SJSA1 (cell line): ENCODE measurements at regions not wholly inside any gene's neighbourhood (a gene's known extent, or its start where the extent isn't known, plus 50 kb on each side); places are given as distances from the start of the nearest gene placed in this dataset.

Experiments
- DNase-seq, 2 experiments: peaks; one replicate each; pipeline ENCODE4 v3.0.0-alpha.2; 2015 to 2020; ENCODE audit warnings: low spot score in 2 of 2, low read depth in 1 of 2
- H3K27ac ChIP-seq: fragments of 250-450 bp; sonication (Bioruptor Pico); 2 replicates; pipeline ENCODE4 v1.5.1; 2020; ENCODE audit warnings: mild to moderate bottlenecking, moderate library complexity
- H3K27me3 ChIP-seq: fragments of 250-450 bp; sonication (Bioruptor Pico); replicated peaks from 2 replicates; pipeline ENCODE4 v1.5.1; 2020; ENCODE audit warnings: mild to moderate bottlenecking, moderate library complexity
- H3K36me3 ChIP-seq: fragments of 250-450 bp; sonication (Bioruptor Pico); 2 replicates; pipeline ENCODE4 v1.5.1; 2020; ENCODE audit warnings: mild to moderate bottlenecking
- H3K4me1 ChIP-seq: fragments of 250-450 bp; sonication (Bioruptor Pico); replicated peaks from 2 replicates; pipeline ENCODE4 v1.6.1; 2021; ENCODE audit warnings: mild to moderate bottlenecking
- H3K4me3 ChIP-seq: fragments of 250-450 bp; sonication (Bioruptor Pico); 2 replicates; pipeline ENCODE4 v1.5.1; 2020; ENCODE audit warnings: mild to moderate bottlenecking
- H3K9me3 ChIP-seq: fragments of 250-450 bp; sonication (Bioruptor Pico); replicated peaks from 2 replicates; pipeline ENCODE4 v1.5.1; 2020; ENCODE audit warnings: mild to moderate bottlenecking

GRCh38 chr22:48391820-48392219 lies 1435.9 kb downstream of the BRD1 start:
- no peaks in the 10 kb centered on the region; the same call in 1 of the 2 replicates for H3K4me1 ChIP-seq
- no peaks in the 10 kb centered on the region for H3K9me3 ChIP-seq
- H3K27ac ChIP-seq = no peak overlapping the region
- DNase-seq = no peak
- H3K36me3 ChIP-seq = no peaks in the 10 kb centered on the region
- H3K4me3 ChIP-seq = no peak overlapping the region
- H3K27me3 ChIP-seq = peaks cover 9% of the 10 kb centered on the region; the same call in 1 of the 2 replicates

DNA sequence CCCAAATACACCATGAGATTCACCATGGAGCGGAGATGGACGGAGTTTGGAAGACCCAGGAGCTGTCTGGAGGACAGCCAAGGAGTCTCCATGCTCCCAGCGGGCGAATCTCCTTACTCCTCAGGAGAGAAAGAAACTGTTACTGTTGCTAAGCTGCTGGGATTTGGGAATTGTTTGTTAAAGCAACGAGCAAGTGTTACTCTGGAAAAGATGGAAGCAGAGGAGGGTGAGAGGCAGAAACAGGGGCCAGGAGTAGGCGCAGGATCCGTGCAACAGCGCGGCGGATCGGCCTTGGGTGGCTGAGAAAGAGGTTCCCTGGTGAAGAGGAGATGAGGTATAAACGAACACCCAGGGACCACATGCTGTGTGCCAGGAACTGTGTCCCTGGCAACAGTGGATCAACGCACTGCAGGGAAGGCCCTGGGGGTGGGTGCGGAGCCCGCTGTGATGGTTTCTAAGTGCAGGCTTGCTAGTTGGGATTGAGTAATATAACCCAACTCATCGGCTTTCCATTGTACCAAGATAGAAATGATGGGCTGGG lies 1436.4 kb downstream of the BRD1 start:
- Histone ChIP-seq H3K36me3 (no peaks in the 10 kb centered on the region), H3K4me3 (no peak overlapping the region), H3K27me3 (peaks cover 9% of the 10 kb centered on the region; the same call in 1 of the 2 replicates), H3K27ac (no peak overlapping the region), H3K4me1 (no peaks in the 10 kb centered on the region; the same call in 1 of the 2 replicates), H3K9me3 (no peaks in the 10 kb centered on the region)
- DNase-seq = no peak

DNA sequence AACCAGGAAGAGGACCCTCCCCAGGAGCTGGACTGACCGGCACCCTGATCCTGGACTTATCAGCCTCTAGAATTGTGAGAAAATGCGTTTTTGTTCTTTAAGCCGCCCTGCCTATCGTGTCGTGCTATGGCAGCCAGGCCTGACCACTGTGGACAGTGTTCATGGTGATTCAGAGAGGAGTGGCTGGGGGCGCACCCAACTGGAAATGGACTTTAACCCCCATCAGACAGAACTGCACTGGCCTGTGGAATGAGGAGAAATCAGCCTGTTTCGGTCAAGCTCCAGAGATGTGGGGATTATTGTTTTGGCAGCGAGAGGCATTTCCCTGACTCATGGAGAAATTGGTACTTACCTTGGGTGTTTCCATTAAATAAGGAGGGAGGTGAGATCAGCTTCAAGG lies 1437.8 kb downstream of the BRD1 start:
- Histone ChIP-seq H3K4me3 (no peak overlapping the region), H3K36me3 (no peaks in the 10 kb centered on the region), H3K27ac (no peak overlapping the region), H3K27me3 (peaks cover 9% of the 10 kb centered on the region; the same call in 1 of the 2 replicates), H3K9me3 (peaks cover 3% of the 10 kb centered on the region; the same call in 1 of the 2 replicates), H3K4me1 (no peaks in the 10 kb centered on the region; the same call in 1 of the 2 replicates)
- DNase-seq = no peak

GRCh38 chr22:48382197-48382596 lies 1445.5 kb downstream of the BRD1 start:
- H3K36me3 ChIP-seq = no peaks in the 10 kb centered on the region
- H3K4me1 ChIP-seq = no peaks in the 10 kb centered on the region
- H3K4me3 ChIP-seq = no peak overlapping the region

GRCh38 chr22:48380016-48380665 lies 1447.5 kb downstream of the BRD1 start:
- Histone ChIP-seq H3K4me1 (no peaks in the 10 kb centered on the region), H3K9me3 (0 out of 2 replicates have a peak, but pooled peaks cover 2% of the 10 kb centered on the region), H3K4me3 (no peak overlapping the region), H3K36me3 (no peaks in the 10 kb centered on the region), H3K27ac (no peak overlapping the region), H3K27me3 (no peaks in the 10 kb centered on the region; the same call in 1 of the 2 replicates)
- peak in 1 of 2 experiments; percentile 39 for DNase-seq

More at GRCh38 chr22:48382197-48382596, 1445.5 kb downstream of the BRD1 start:
- Histone ChIP-seq H3K27ac (no peak overlapping the region), H3K9me3 (peaks cover 5% of the 10 kb centered on the region; the same call in 1 of the 2 replicates), H3K27me3 (no peaks in the 10 kb centered on the region; the same call in 1 of the 2 replicates)
- peak in 1 of 2 experiments; percentile 28 for DNase-seq

DNA sequence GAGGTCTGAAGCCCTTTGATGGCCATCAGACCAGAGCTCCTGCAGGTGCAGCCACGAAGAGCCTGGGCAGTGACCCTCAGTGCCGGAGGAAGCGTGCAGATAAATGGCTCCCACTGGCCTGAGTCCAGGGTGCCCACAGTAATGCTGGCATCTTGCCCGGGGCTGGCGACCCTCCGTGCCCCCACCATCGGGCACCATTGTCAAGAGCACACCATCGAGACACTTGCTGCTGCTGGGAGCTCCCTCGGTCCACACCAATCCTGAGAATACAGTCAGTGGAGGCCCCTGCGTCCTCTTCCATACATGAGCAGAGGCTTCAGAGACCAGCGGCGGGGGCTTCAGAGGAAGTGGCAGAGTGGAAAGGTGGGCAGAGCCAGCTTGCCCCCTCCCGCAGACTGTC lies 1448.3 kb downstream of the BRD1 start:
- Histone ChIP-seq H3K4me3 (no peak overlapping the region), H3K27me3 (no peaks in the 10 kb centered on the region; the same call in 1 of the 2 replicates)

GRCh38 chr22:48378673-48379072 lies 1449.0 kb downstream of the BRD1 start:
- H3K4me3 ChIP-seq = no peak overlapping the region
- H3K9me3 ChIP-seq = no peaks in the 10 kb centered on the region
- peak in 1 of 2 experiments; percentile 34 for DNase-seq
- no peaks in the 10 kb centered on the region; the same call in 1 of the 2 replicates for H3K27me3 ChIP-seq
- H3K27ac ChIP-seq = no peak overlapping the region
- H3K4me1 ChIP-seq = no peaks in the 10 kb centered on the region
- H3K36me3 ChIP-seq = no peaks in the 10 kb centered on the region

More for the DNA sequence above, 1448.3 kb downstream of the BRD1 start:
- no peaks in the 10 kb centered on the region for H3K36me3 ChIP-seq
- H3K9me3 ChIP-seq = 0 out of 2 replicates have a peak, but pooled peaks cover 1% of the 10 kb centered on the region
- no peak overlapping the region for H3K27ac ChIP-seq
- no peaks in the 10 kb centered on the region for H3K4me1 ChIP-seq
- DNase-seq = peak in 1 of 2 experiments; percentile 34

DNA sequence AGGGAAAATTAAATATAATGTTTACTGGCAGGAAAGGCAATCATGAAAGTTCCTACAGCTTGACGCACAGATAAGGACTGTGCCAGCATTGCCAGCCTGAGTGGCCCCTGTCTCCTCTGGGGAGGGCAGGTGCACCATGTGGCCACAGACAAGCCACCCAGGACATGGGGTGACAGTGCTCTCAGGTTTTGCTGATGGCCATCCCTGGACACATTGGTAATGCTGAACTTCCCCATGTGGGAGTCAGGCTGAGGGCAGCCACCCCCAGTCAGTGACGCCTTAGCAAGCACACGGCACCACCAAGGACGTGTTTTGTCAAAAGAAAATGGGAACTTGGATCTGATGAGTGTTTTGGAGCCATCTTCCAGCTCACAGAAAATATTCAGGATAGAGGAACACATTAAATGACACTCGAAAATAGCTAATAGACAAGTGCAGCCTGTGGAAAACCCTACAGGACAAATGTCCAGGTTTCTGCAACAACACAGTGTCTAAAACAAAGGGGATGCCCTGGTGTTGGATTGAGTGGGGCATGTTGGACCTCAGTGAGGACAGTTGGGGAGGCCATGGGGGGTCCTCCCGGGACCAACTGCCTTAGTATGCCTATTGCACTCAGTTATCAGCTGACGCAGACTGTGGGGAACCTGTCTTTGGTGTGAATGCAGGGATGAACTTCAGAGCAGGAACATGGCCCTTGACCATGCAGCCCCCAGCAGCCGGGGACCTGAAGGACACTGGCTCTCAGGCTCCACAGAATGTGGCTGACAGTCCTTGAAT lies 1450.5 kb downstream of the BRD1 start:
- H3K36me3 ChIP-seq = no peaks in the 10 kb centered on the region
- no peak overlapping the region for H3K4me3 ChIP-seq
- no peaks in the 10 kb centered on the region; the same call in 1 of the 2 replicates for H3K27me3 ChIP-seq
- no peaks in the 10 kb centered on the region for H3K9me3 ChIP-seq
- no peak overlapping the region for H3K27ac ChIP-seq
- no peaks in the 10 kb centered on the region for H3K4me1 ChIP-seq
- peak in 1 of 2 experiments; percentile 31 for DNase-seq

DNA sequence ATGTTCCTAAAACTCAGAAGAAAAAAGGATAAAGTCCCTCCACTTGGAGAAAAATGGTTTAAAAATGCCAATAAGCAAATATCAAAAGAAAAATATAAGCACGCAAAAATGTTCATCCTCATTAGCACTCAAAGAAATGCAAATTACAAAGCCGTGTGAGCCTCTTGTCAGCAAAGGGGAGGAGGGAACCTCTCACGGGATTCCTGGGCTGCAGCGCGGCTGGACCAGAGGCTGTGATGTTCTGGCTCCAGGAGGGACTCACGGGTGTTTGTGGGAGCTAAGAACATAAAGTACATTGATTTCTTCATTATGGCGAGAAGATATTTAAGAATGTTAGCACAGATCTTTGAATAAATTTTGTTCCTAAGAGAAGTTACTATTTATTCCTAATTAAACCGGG lies 1451.2 kb downstream of the BRD1 start:
- H3K4me3 ChIP-seq = no peak overlapping the region
- H3K27me3 ChIP-seq = no peaks in the 10 kb centered on the region; the same call in 1 of the 2 replicates
- H3K4me1 ChIP-seq = no peaks in the 10 kb centered on the region
- no peak overlapping the region for H3K27ac ChIP-seq
- no peaks in the 10 kb centered on the region for H3K36me3 ChIP-seq
- DNase-seq = peak in 1 of 2 experiments; percentile 8
- H3K9me3 ChIP-seq = no peaks in the 10 kb centered on the region

DNA sequence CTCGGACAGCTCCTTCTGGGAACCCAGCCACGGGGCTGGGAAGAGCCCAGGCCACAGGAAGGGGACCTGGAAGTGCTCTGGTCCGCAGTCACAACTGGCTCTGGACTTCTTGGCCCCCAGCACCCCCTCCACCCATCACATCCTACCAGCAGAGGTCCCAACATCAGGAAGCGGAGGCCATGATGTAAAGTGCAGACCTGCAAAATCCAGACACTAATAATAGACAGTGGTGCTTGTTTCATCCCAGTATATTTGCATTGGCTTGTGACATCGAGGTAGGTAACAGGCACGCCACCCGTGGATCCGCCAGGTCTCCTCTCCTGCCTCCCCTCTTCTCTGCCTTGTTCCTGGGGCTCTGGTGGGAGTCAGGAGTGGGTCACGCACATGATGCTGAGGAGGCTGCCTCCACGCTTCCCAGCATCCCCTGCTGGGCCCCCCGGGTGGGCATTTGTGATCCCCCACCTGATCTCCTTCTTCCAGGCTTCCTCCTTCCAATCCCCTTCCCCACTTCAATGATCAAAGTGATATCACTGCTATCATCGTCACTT lies 1454.0 kb downstream of the BRD1 start:
- peaks cover 18% of the 10 kb centered on the region for H3K4me1 ChIP-seq
- no peaks in the 10 kb centered on the region for H3K9me3 ChIP-seq
- no peak overlapping the region for H3K27ac ChIP-seq
- H3K36me3 ChIP-seq = no peaks in the 10 kb centered on the region
- H3K27me3 ChIP-seq = no peaks in the 10 kb centered on the region; the same call in 1 of the 2 replicates
- DNase-seq = peak in 1 of 2 experiments; percentile 24
- H3K4me3 ChIP-seq = no peak overlapping the region

DNA sequence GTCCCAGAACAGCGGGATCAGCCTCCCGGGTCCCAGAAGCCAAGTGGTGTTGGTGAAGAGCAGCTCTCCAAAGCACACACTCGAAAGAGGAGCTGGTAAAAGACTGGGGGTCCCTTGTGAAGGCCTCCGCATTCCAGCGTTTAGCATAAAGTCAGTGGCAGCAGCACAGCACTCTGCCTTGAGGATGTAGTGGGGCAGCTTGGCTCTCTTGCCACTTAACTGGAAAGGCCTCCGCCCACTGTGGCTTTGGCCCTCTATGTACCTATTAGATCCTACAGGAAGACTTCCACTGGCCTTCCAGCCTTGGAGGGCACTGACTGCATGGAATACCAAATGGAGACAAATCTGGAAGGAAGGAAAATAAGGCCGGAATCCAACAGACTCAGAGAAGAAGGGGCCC lies 1455.3 kb downstream of the BRD1 start:
- DNase-seq = peak in 1 of 2 experiments; percentile 29
- H3K27me3 ChIP-seq = no peaks in the 10 kb centered on the region; the same call in 1 of the 2 replicates
- peaks cover 18% of the 10 kb centered on the region for H3K4me1 ChIP-seq
- H3K9me3 ChIP-seq = no peaks in the 10 kb centered on the region
- no peak overlapping the region for H3K27ac ChIP-seq
- no peaks in the 10 kb centered on the region for H3K36me3 ChIP-seq
- no peak overlapping the region for H3K4me3 ChIP-seq

GRCh38 chr22:48371391-48371790 lies 1456.3 kb downstream of the BRD1 start:
- no peaks in the 10 kb centered on the region for H3K36me3 ChIP-seq
- DNase-seq = peak in 1 of 2 experiments; percentile 31
- H3K9me3 ChIP-seq = no peaks in the 10 kb centered on the region
- no peaks in the 10 kb centered on the region for H3K27me3 ChIP-seq
- H3K4me1 ChIP-seq = peaks cover 18% of the 10 kb centered on the region
- H3K4me3 ChIP-seq = no peak overlapping the region
- H3K27ac ChIP-seq = no peak overlapping the region

- no peaks in the 10 kb centered on the region for H3K9me3 ChIP-seq
- H3K36me3 ChIP-seq = no peaks in the 10 kb centered on the region
- H3K27ac ChIP-seq = no peak overlapping the region
- peak; percentile 9 to 17 for DNase-seq
- H3K4me1 ChIP-seq = peaks cover 18% of the 10 kb centered on the region
- no peak overlapping the region for H3K4me3 ChIP-seq
- no peaks in the 10 kb centered on the region for H3K27me3 ChIP-seq
Observed at GRCh38 chr22:48370508-48371325, 1457.0 kb downstream of the BRD1 start.
